ENCODE measurements at regions not wholly inside any gene's neighbourhood (a gene's known extent, or its start where the extent isn't known, plus 50 kb on each side); places are given as distances from the start of the nearest gene placed in this dataset.

- Histone ChIP-seq H3K27me3 (replicated peaks in 1 of 4; ENCODE audit: control extremely low read depth in 1 of 4, control insufficient read depth in 3 of 4, insufficient read depth in 4 of 4, low read length in 3 of 4) (no peaks in the 10 kb centered on the region), H3K9ac (ENCODE audit: low read length) (no peak overlapping the region), H3K9me3 (ENCODE audit: control extremely low read depth in 1 of 3, control insufficient read depth in 2 of 3, insufficient read depth in 1 of 3, low read length in 2 of 3) (no peaks in the 10 kb centered on the region), H3K36me3 (replicated peaks in 1 of 2; ENCODE audit: control extremely low read depth in 1 of 2, control insufficient read depth in 1 of 2, extremely low read depth in 1 of 2, insufficient read depth in 2 of 2, low read length in 1 of 2) (no peaks in the 10 kb centered on the region), H3K4me2 (replicated peaks; ENCODE audit: low read depth, low read length, poor library complexity, severe bottlenecking) (no peak overlapping the region), H2AFZ (ENCODE audit: insufficient read depth, low read depth, low read length, poor library complexity, severe bottlenecking) (no peak overlapping the region), H3K79me2 (ENCODE audit: control insufficient read depth, insufficient read depth, low read length) (no peaks in the 10 kb centered on the region), H3K27ac (ENCODE audit: low read length in 2 of 2) (no peak overlapping the region), H3K4me1 (ENCODE audit: control insufficient read depth in 2 of 2, insufficient read depth in 2 of 2, low read length in 2 of 2) (no peaks in the 10 kb centered on the region), H4K20me1 (ENCODE audit: control insufficient read depth, insufficient read depth, low read length, poor library complexity, severe bottlenecking) (no peaks in the 10 kb centered on the region), H3K4me3 (ENCODE audit: control extremely low read depth in 1 of 5, extremely low read depth in 1 of 5, insufficient read depth in 1 of 5, low read depth in 2 of 5, low read length in 4 of 5) (no peak overlapping the region)
- Mint-ChIP-seq H3K9me3 (ENCODE audit: insufficient read depth) (no peaks in the 10 kb centered on the region), H3K4me3 (no peak overlapping the region), H3K4me1 (no peaks in the 10 kb centered on the region), H3K27ac (no peak overlapping the region), H3K27me3 (peaks cover 7% of the 10 kb centered on the region)
- DNase-seq = no peak
- TF ChIP-seq EZH2 (IDR thresholded peaks at IDR 0.05; ENCODE audit: borderline replicate concordance, insufficient read depth, low read depth, low read length, poor library complexity, severe bottlenecking) = no peak
- no peak for TF ChIP-seq CTCF (IDR thresholded peaks at IDR 0.05)
- CTCF ChIA-PET = interaction anchor here (0.7 to 11.9 kb wide), 21 partner anchors 8 to 271 kb away, joined by 3 to 226 read pairs (median 4); no protein-coding TSS in a partner anchor
- intact Hi-C loops (cut with micrococcal nuclease) = loop anchor here (1.0 kb wide), 1 partner anchor 47 kb away; no protein-coding TSS in a partner anchor
- 85% methylated on average over 3 of the region's 6 CpGs for WGBS (ENCODE audit: insufficient coverage)
- no peak for ATAC-seq (ENCODE audit: low read depth)
- POLR2A ChIA-PET = no interaction called here
Measured at GRCh38 chr5:14956423-14957046, 85.0 kb upstream of the ANKH start.

GRCh38 chr5:14954616-14955343, 83.2 kb upstream of the ANKH start:
- Mint-ChIP-seq H3K9me3 (ENCODE audit: insufficient read depth) (no peaks in the 10 kb centered on the region), H3K4me3 (no peak overlapping the region), H3K4me1 (no peaks in the 10 kb centered on the region), H3K27ac (no peak overlapping the region), H3K27me3 (peaks cover 9% of the 10 kb centered on the region)
- Histone ChIP-seq H2AFZ (ENCODE audit: insufficient read depth, low read depth, low read length, poor library complexity, severe bottlenecking) (no peak overlapping the region), H3K4me2 (replicated peaks; ENCODE audit: low read depth, low read length, poor library complexity, severe bottlenecking) (no peak overlapping the region), H3K79me2 (ENCODE audit: control insufficient read depth, insufficient read depth, low read length) (no peaks in the 10 kb centered on the region), H3K27me3 (replicated peaks in 1 of 4; ENCODE audit: control extremely low read depth in 1 of 4, control insufficient read depth in 3 of 4, insufficient read depth in 4 of 4, low read length in 3 of 4) (no peaks in the 10 kb centered on the region), H3K4me1 (ENCODE audit: control insufficient read depth in 2 of 2, insufficient read depth in 2 of 2, low read length in 2 of 2) (no peaks in the 10 kb centered on the region), H3K27ac (ENCODE audit: low read length in 2 of 2) (no peak overlapping the region), H3K9me3 (ENCODE audit: control extremely low read depth in 1 of 3, control insufficient read depth in 2 of 3, insufficient read depth in 1 of 3, low read length in 2 of 3) (no peaks in the 10 kb centered on the region), H3K4me3 (ENCODE audit: control extremely low read depth in 1 of 5, extremely low read depth in 1 of 5, insufficient read depth in 1 of 5, low read depth in 2 of 5, low read length in 4 of 5) (no peak overlapping the region), H4K20me1 (ENCODE audit: control insufficient read depth, insufficient read depth, low read length, poor library complexity, severe bottlenecking) (no peaks in the 10 kb centered on the region), H3K9ac (ENCODE audit: low read length) (no peak overlapping the region), H3K36me3 (replicated peaks in 1 of 2; ENCODE audit: control extremely low read depth in 1 of 2, control insufficient read depth in 1 of 2, extremely low read depth in 1 of 2, insufficient read depth in 2 of 2, low read length in 1 of 2) (no peaks in the 10 kb centered on the region)
- POLR2A ChIA-PET = no interaction called here
- WGBS (ENCODE audit: insufficient coverage) = 84% methylated on average over 6 of the region's 9 CpGs
- DNase-seq (no peak), ATAC-seq (ENCODE audit: low read depth) (no peak)
- CTCF ChIA-PET = interaction anchor here (1.3 to 11.9 kb wide), 5 partner anchors 49 to 228 kb away, joined by 3 to 226 read pairs (median 19); no protein-coding TSS in a partner anchor
- TF ChIP-seq CTCF (IDR thresholded peaks at IDR 0.05) (no peak), EZH2 (IDR thresholded peaks at IDR 0.05; ENCODE audit: borderline replicate concordance, insufficient read depth, low read depth, low read length, poor library complexity, severe bottlenecking) (no peak)
- intact Hi-C loops (cut with micrococcal nuclease) = no loop called here

Measured in B cell (primary cell).